Panc1 (cell line): ENCODE measurements at regions not wholly inside any gene's neighbourhood (a gene's known extent, or its start where the extent isn't known, plus 50 kb on each side); places are given as distances from the start of the nearest gene placed in this dataset.

Experiments used
- CTCF ChIP-seq: fragments of 450-650 bp; IDR thresholded peaks from 2 replicates; pipeline ENCODE4 v1.5.1; 2017; ENCODE audit warnings: mild to moderate bottlenecking
- POLR2AphosphoS5 ChIP-seq: IDR thresholded peaks from 2 replicates; pipeline ENCODE4 v1.6.1; 2012; ENCODE audit warnings: mild to moderate bottlenecking, low read depth, low read length, moderate library complexity
- SIN3A ChIP-seq: IDR thresholded peaks from 2 replicates; pipeline ENCODE4 v1.6.1; 2012; ENCODE audit warnings: low read depth, mild to moderate bottlenecking, low read length, moderate library complexity, borderline replicate concordance; ENCODE audit not compliant: insufficient read depth

GRCh38 chr2:7116511-7116910 is 199.3 kb downstream of the RNF144A start:
- TF ChIP-seq POLR2AphosphoS5 (no peak), CTCF (no peak), SIN3A (no peak)
